CD1c-positive myeloid dendritic cell (primary cell): ENCODE measurements at regions not wholly inside any gene's neighbourhood (a gene's known extent, or its start where the extent isn't known, plus 50 kb on each side); places are given as distances from the start of the nearest gene placed in this dataset.
"Not testable (repeated sequence)": the region's sequence is repeated elsewhere in the genome, so short reads cannot be mapped to it uniquely, and the experiment has no call there.

Source experiments
- DNase-seq: peaks from one replicate; pipeline ENCODE4 v3.0.0-alpha.2; 2016; ENCODE audit errors: extremely low spot score

DNA sequence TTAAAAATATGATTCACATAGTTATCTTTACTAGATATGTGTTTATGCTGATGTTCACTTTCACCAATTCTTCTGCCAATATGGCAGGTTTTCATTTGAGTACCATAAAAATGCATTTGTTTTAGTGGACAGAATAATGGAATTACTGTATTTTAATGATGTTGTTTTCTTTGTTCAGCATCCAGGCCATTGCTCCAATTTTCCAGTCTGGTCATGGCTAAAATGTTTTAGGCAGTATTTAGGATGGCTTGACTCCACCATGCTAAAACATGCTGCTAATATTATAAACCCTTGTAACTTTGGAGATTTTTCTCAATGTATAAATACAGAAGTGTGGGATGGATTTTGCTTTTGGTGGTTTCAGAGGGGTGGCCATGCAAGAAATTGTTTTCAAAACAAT, 273.0 kb upstream of the RPS23 start:
- DNase-seq, result no peak

GRCh38 chr5:82549263-82549662, 271.1 kb upstream of the RPS23 start:
- no peak for DNase-seq

DNA sequence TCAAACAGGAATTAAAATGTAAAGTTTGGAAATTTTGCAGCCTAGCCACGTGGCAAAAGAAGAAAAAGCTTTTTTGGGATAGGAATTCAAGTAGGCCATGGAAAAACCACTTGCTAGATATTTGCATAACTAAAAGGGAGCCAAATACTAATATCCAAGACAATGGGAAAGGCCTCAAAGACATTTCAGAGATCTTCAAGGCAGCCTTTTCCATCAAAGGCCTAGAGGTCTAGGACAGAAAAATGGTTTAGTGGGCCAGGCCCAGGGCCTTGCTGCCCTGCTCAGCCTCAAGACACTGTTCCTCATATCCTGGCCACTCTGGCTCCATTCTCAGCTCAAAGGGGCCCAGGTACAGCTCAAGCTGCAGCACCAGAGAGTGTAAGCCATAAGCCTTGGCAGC, 265.9 kb upstream of the RPS23 start:
- DNase-seq, result no peak

DNA sequence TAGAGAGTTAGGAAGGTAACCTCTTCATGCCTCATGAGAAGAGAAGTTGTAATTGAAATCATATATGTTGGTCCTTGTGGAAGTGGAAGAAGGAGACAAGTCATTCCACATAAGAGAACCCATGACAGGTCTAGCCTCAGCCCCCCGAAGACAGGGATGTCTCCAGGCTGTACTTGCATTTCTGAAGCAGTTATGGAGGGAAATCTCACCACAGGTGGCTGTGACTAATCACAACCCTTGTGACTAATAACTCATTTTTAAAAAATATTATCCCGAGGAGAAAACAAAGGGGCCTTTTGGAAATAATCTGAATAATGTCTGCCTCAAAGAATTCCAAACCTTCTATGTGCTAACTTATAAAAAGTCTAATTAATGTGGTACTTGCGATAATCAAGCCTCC, 262.1 kb upstream of the RPS23 start:
- no peak for DNase-seq

DNA sequence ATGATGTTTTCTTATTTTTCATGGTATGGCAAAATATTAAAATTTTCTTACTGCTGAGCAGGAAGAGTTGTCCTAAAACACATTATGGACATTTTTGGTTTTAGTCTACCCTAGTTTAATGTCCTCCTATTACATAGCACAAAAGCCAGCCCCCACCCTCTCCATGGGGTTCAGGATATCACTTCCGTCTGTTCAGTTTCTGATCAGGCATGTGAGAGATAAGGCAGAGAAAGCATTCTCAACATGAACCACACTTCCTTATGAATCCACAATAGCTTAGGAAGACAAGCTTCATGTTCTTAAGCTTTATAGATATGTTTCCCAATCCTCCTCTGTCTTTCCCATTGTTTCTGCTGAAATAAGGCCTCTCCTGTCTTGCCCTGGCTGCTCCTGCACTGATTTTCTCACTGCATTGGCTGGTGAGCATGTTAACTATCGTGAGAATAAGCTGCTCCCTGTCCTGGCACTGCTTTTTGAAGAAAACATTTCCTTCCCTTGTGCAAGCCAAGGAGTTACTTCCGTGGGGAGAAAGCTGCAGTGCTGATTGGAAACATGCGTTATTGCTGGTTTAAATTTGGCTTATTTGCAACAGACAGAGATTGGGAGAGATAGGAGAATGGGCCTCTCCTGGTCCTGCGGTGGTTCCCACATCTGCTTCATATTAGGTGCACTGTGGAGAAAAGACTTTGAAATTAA, 260.3 kb upstream of the RPS23 start:
- no peak for DNase-seq

- no peak for DNase-seq
Measured at GRCh38 chr5:82537687-82538306, 259.6 kb upstream of the RPS23 start.

DNA sequence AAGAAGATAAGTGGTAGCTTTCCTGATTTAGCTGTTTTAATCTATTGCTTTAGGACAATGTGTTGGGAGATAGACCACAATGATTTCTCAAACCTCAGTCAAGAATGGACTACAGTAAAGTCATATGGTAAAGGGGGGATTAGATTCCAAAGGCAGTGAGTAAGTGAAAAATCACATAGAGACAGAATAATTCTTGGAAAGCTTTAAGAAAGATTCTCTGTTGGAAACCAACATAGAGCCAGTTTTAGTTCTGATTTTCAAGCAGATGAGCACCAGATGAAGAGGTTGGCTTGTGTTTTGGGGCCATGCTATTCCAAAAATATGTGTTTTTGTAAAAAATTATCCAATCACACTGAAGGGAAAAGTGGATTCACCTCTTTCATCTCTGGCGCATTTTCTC, 256.8 kb upstream of the RPS23 start:
- no peak for DNase-seq

GRCh38 chr5:82532075-82532474, 253.9 kb upstream of the RPS23 start:
- not testable (repeated sequence) for DNase-seq

DNA sequence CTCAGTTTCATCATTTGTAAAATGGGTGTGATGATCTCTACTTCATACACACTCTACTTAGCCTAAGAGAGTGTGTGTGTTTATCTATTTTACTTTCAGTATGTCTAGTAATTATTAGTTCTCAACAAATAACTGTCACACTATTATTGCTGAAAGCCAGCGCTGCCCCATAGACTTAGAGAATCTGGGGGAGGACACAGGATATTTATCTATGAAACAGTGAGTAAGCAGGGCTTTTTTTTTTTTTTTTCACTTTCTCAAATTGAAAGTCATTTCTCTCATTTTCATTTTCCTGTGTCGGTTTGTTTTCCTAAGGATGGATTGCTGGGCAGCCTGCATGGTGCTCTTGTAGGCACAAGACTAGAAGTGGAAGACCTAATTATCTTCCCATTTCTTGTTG, 248.4 kb upstream of the RPS23 start:
- DNase-seq, result no peak

DNA sequence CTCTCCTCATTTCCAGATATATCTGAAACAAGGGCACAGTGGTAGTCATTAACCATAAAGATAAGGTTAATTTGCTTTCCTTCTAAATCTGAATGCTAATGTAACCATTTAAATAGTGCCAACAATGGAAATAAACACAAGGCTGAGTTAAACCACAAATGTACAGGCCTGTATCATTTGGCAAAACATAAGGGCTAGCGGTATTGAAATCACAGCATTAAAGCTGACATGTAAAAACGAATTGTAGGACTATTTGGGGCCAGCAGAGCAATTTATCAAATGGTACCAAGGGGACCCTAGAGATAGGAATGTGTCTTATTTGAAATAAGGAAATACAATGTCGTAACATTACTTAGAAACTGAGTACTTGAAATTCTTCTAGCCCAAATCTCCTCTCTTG, 247.5 kb upstream of the RPS23 start:
- no peak for DNase-seq

- no peak for DNase-seq
Measured at GRCh38 chr5:82523633-82524032, 245.5 kb upstream of the RPS23 start.

GRCh38 chr5:82522897-82523296, 244.7 kb upstream of the RPS23 start:
- DNase-seq, result no peak

GRCh38 chr5:82521431-82522051, 243.4 kb upstream of the RPS23 start:
- DNase-seq, result no peak

DNA sequence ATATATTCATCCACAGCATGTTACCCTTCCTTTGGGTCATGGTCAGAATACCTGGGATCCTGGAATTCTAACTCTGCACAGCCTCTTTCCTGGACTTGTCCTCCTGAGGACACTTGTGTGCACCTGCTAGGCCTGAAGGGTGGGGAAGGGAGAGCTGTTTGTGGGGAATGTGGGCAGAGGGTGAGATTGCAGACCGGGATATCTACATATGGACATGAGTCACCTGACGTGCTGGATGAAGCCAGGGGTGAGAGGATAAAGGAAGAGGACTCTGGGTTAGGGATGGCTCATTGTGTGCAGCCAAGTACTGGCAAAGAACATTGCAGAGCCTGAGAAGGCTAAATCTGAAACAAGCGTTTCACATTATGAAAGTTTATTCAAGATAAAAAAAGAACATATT, 241.4 kb upstream of the RPS23 start:
- no peak for DNase-seq

GRCh38 chr5:82517544-82518075, 239.5 kb upstream of the RPS23 start:
- DNase-seq, result no peak

DNA sequence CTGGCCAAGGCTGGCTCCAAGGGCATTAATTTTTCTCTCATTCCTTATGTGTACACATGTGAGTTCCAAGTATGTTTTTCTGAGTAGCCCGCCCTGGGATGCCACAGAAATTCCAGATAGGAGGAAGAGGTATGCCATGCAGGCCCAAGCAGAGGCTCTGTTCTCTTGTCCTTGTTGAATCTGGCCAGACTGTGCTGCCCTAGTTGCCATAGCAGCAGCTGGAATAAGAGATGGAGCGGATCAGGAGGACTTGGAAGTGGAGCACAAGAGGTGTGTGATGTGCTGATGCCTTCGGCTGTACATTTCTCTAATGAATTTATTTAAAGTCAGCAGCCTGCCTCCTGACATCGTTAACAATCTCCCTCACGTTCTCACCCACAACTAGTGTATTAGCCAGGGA, 235.6 kb upstream of the RPS23 start:
- DNase-seq, result no peak

DNA sequence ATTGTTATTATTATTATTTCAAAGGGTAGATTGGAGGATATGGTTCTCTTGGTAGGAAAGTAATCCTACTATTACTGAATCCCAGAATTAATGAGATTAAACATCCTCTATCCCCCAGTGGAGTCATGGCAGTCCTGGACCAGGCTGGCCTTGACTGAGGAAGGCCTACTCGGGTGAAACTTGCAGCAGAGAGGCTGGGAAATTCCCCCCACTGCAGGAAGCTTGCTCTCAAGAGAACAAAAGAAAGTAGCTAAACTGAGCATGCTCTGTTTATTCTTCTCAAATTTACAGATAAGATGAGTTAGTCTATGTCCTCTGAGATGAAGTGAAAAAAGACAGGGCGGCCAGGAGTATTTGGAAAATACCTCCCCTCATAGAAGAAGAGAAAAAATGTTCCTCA, 233.9 kb upstream of the RPS23 start:
- DNase-seq, result no peak

GRCh38 chr5:82511134-82511533, 233.0 kb upstream of the RPS23 start:
- DNase-seq, result no peak

- no peak for DNase-seq
Measured at GRCh38 chr5:82509762-82510161, 231.6 kb upstream of the RPS23 start.

DNA sequence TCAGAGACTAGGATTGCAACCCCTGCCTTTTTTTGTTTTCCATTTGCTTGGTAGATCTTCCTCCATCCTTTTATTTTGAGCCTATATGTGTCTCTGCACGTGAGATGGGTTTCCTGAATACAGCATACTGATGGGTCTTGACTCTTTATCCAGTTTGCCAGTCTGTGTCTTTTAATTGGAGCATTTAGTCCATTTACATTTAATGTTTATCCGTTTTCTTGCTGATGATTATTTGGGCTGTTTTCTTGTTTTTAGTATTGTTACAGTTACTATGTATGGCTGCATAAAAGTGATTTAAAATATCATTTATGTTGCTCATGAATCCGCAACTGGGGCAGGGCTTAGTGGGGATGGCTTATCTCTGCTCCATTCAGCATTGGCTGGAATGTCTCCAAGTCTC, 228.2 kb upstream of the RPS23 start:
- not testable (repeated sequence) for DNase-seq

- no peak for DNase-seq
Measured at GRCh38 chr5:82499725-82500244, 221.6 kb upstream of the RPS23 start.

DNA sequence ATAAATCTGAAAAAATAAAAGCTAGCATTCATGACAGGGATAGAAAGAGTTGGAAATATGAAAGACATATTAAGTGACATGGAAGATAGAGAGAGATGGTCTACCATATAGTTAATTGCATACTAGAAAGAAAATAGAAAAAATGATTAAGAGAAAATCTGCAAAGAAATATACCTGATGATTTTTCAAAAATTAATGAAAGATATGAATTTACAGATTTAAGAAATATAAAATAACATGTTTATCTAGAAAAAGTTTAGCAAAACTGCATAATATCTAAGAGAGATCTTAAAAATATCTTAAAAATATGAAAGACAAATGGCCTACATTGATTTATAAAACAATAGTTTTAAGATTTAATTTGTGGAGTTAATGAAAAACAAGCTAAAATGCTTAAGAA, 219.1 kb upstream of the RPS23 start:
- no peak for DNase-seq

DNA sequence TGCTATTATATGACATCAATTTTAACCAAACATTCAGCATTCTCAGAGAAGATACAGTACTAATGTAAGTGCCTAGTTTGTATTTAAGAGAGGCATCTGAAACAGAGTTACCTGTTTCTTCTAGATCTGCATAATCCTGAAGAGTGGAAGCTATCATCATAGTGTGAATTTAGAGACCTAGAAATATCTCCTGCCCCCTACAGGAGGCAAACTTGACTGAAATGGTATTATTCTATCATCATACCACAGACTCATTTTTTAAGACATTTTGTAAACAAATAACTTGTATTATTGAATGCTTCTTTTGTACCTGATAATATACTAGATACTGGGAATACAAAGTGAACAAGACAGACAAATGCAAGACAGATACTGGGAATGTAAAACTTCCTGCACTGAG, 216.8 kb upstream of the RPS23 start:
- DNase-seq, result no peak
